Transverse colon (tissue), 4 donors: ENCODE measurements at regions not wholly inside any gene's neighbourhood (a gene's known extent, or its start where the extent isn't known, plus 50 kb on each side); places are given as distances from the start of the nearest gene placed in this dataset.

Experiments
- DNase-seq: peaks from one replicate; pipeline ENCODE4 v3.0.0-alpha.2; 2019
- H3K27ac ChIP-seq, 4 donors: fragments of 200-600 bp; sonication (generic); 2 replicates each; pipeline ENCODE4 v1.5.1; 2016 to 2018; ENCODE audit warnings: inconsistent platforms in 4 of 4
- H3K27me3 ChIP-seq: fragments of 200-600 bp; sonication (generic); 2 replicates; pipeline ENCODE4 v1.5.1; 2017; ENCODE audit warnings: inconsistent platforms
- H3K36me3 ChIP-seq, 4 donors: fragments of 200-600 bp; sonication (generic); 2 replicates each; pipeline ENCODE4 v1.5.1; 2017 to 2019; ENCODE audit warnings: inconsistent platforms in 4 of 4
- H3K4me1 ChIP-seq, 4 donors: fragments of 200-600 bp; sonication (generic); 2 replicates each; pipeline ENCODE4 v1.5.1; 2017 to 2020; ENCODE audit warnings: inconsistent platforms in 4 of 4
- H3K4me3 ChIP-seq, 4 donors: fragments of 200-600 bp; sonication (generic); 1 replicate in 1 of 4; 2 replicates in 3 of 4; pipeline versions ENCODE4 v1.5.1 to v1.6.1; 2017 to 2019; ENCODE audit warnings: inconsistent platforms in 4 of 4
- H3K9me3 ChIP-seq, 2 donors: fragments of 200-600 bp; sonication (generic); 2 replicates each; pipeline ENCODE4 v1.5.1; 2017 to 2019; ENCODE audit warnings: inconsistent platforms in 2 of 2
- CTCF ChIP-seq, 5 experiments: fragments of 200-600 bp in 3 of 5; fragments of 450-650 bp in 2 of 5; sonication (generic) in 3 of 5; IDR thresholded peaks; 1 replicate in 2 of 5; 2 replicates in 3 of 5; pipeline ENCODE4 v1.5.1; 2016 to 2017; ENCODE audit warnings: antibody characterized with exemption in 5 of 5, inconsistent platforms in 3 of 5, mild to moderate bottlenecking in 2 of 5, moderate library complexity in 1 of 5
- EP300 ChIP-seq: sonication (generic); formaldehyde crosslinking; IDR thresholded peaks from one replicate; pipeline ENCODE4 v1.6.1; 2017; ENCODE audit warnings: antibody characterized with exemption, low read depth
- POLR2A ChIP-seq: fragments of 450-650 bp; IDR thresholded peaks from one replicate; pipeline ENCODE4 v1.6.1; 2016; ENCODE audit warnings: antibody characterized with exemption, mild to moderate bottlenecking, moderate library complexity
- POLR2AphosphoS5 ChIP-seq, 3 donors: sonication (generic); formaldehyde crosslinking; IDR thresholded peaks; one replicate each; pipeline ENCODE4 v1.6.1; 2016; ENCODE audit warnings: antibody characterized with exemption in 3 of 3
- WGBS, 2 donors: methylation state at CpG; one replicate each; pipeline ENCODE4 v1.1.5; 2018; ENCODE audit warnings: low coverage in 1 of 2; 5-methylcytosine and 5-hydroxymethylcytosine counted together
- in situ Hi-C, 4 donors: fragments of 200-750 bp; cut with MboI; loops; one replicate each; pipeline versions ENCODE4 v1.15.0 to v1.15.1; 2017; ENCODE audit warnings: low sequenced_read_pairs in 3 of 4, low pct_ligation_motif_present in 1 of 4, low pct_unique_long_range_greater_than_20kb in 1 of 4
- intact Hi-C: fragments of 100-400 bp; cut with DNase I; formaldehyde crosslinking; loops from one replicate; pipeline ENCODE4 v1.15.1; 2023; ENCODE audit warnings: low total_unique reads

- WGBS, 2 donors = 93% methylated on average over 1 of the region's 1 CpG
Measured at GRCh38 chr1:91596474-91596873, 95.8 kb downstream of the CDC7 start.

GRCh38 chr1:91597215-91597614, 96.6 kb downstream of the CDC7 start:
- DNase-seq = no peak
- no peaks in the 10 kb centered on the region for H3K4me1 ChIP-seq
- WGBS, 2 donors = 94 to 100% methylated on average over 1 to 2 of the region's 2 CpGs
- no peaks in the 10 kb centered on the region for H3K9me3 ChIP-seq
- no peak overlapping the region for H3K4me3 ChIP-seq
- intact Hi-C loops = no loop called here
- in situ Hi-C loops = no loop called here
- H3K27ac ChIP-seq = no peak overlapping the region
- H3K27me3 ChIP-seq = no peaks in the 10 kb centered on the region
- TF ChIP-seq CTCF (IDR thresholded peaks at IDR 0.05) (no peak), POLR2A (no peak), EP300 (no peak), POLR2AphosphoS5 (IDR thresholded peaks at IDR 0.05) (no peak)
- H3K36me3 ChIP-seq = no peaks in the 10 kb centered on the region

More at GRCh38 chr1:91596474-91596873, 95.8 kb downstream of the CDC7 start:
- no peak overlapping the region for H3K4me3 ChIP-seq
- H3K27me3 ChIP-seq = no peaks in the 10 kb centered on the region
- in situ Hi-C loops (no loop called here), intact Hi-C loops (no loop called here)
- peaks cover 0 to 4% (median 0%) of the 10 kb centered on the region in 4 donors for H3K4me1 ChIP-seq
- no peaks in the 10 kb centered on the region for H3K36me3 ChIP-seq
- no peaks in the 10 kb centered on the region for H3K9me3 ChIP-seq
- no peak for TF ChIP-seq POLR2AphosphoS5 (IDR thresholded peaks at IDR 0.05)
- no peak for TF ChIP-seq POLR2A
- TF ChIP-seq CTCF (IDR thresholded peaks at IDR 0.05) = no peak
- TF ChIP-seq EP300 = no peak
- DNase-seq = no peak
- H3K27ac ChIP-seq = no peak overlapping the region

- H3K9me3 ChIP-seq = no peaks in the 10 kb centered on the region
- 71% methylated on average over 10 to 11 of the region's 11 CpGs for WGBS, 2 donors
Measured at GRCh38 chr1:91600431-91601337, 100.0 kb downstream of the CDC7 start.

More at GRCh38 chr1:91600431-91601337, 100.0 kb downstream of the CDC7 start:
- Histone ChIP-seq H3K36me3 (no peaks in the 10 kb centered on the region), H3K27me3 (no peaks in the 10 kb centered on the region), H3K4me1 (no peaks in the 10 kb centered on the region), H3K27ac (no peak overlapping the region), H3K4me3 (no peak overlapping the region)
- no peak for DNase-seq
- TF ChIP-seq POLR2AphosphoS5 (IDR thresholded peaks at IDR 0.05) (no peak), EP300 (no peak), CTCF (IDR thresholded peaks at IDR 0.05) (no peak), POLR2A (no peak)
- intact Hi-C loops (no loop called here), in situ Hi-C loops (no loop called here)
